OCI-LY1 (cell line): ENCODE measurements at regions not wholly inside any gene's neighbourhood (a gene's known extent, or its start where the extent isn't known, plus 50 kb on each side); places are given as distances from the start of the nearest gene placed in this dataset.

Source experiments
- EZH2 ChIP-seq: fragments of 200-600 bp; sonication (generic), shearing (Covaris generic); IDR thresholded peaks from 2 replicates; pipeline ENCODE4 v1.8.0; 2017; ENCODE audit warnings: borderline replicate concordance, mixed run types, mild to moderate bottlenecking, antibody characterized with exemption, low read length, moderate library complexity, mixed read lengths
- TF ChIP-seq, protein P1 (sequence below): fragments of 200-600 bp; sonication (generic), shearing (Covaris generic); IDR thresholded peaks from 2 replicates; pipeline ENCODE4 v1.5.1; 2017; ENCODE audit warnings: mild to moderate bottlenecking, antibody characterized with exemption, low read length, moderate library complexity, mixed read lengths

DNA sequence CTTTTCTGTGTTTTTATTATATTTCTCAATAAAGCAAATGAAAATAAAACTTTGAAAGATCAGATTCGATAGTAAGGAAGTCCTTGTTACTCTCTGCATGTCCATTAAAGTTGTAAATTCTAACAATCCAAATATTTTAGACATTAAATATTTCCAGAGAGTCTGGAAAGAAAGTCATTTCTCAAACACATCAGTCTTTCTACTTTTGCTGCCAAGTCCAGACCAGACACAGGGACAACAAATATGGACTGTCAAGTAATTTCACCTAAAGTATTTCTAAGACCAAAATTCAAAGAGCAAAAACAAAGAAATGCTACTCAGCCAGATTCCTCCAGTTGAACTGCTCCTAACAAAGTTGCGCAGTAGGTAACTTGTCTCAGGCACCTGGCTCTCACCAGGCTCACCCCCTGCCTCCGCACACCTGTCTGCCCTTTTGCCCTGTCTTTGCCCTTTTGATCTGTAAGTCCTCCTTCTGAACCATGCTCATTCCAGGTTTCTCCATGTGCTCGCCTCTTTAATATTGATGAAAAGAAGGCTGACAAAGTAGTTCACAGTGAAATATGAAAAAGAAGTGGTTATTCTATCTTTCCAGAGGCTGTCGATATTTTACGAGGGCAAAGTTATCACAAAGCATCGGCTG lies 300.5 kb downstream of the C7orf25 start:
- TF ChIP-seq, protein P1, sequence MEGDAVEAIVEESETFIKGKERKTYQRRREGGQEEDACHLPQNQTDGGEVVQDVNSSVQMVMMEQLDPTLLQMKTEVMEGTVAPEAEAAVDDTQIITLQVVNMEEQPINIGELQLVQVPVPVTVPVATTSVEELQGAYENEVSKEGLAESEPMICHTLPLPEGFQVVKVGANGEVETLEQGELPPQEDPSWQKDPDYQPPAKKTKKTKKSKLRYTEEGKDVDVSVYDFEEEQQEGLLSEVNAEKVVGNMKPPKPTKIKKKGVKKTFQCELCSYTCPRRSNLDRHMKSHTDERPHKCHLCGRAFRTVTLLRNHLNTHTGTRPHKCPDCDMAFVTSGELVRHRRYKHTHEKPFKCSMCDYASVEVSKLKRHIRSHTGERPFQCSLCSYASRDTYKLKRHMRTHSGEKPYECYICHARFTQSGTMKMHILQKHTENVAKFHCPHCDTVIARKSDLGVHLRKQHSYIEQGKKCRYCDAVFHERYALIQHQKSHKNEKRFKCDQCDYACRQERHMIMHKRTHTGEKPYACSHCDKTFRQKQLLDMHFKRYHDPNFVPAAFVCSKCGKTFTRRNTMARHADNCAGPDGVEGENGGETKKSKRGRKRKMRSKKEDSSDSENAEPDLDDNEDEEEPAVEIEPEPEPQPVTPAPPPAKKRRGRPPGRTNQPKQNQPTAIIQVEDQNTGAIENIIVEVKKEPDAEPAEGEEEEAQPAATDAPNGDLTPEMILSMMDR: no peak
- TF ChIP-seq EZH2: no peak
